Fibroblast of skin of scalp (primary cell): ENCODE measurements at regions not wholly inside any gene's neighbourhood (a gene's known extent, or its start where the extent isn't known, plus 50 kb on each side); places are given as distances from the start of the nearest gene placed in this dataset.

Source experiments
- DNase-seq: peaks from one replicate; pipeline ENCODE4 v3.0.0-alpha.2; 2013

DNA sequence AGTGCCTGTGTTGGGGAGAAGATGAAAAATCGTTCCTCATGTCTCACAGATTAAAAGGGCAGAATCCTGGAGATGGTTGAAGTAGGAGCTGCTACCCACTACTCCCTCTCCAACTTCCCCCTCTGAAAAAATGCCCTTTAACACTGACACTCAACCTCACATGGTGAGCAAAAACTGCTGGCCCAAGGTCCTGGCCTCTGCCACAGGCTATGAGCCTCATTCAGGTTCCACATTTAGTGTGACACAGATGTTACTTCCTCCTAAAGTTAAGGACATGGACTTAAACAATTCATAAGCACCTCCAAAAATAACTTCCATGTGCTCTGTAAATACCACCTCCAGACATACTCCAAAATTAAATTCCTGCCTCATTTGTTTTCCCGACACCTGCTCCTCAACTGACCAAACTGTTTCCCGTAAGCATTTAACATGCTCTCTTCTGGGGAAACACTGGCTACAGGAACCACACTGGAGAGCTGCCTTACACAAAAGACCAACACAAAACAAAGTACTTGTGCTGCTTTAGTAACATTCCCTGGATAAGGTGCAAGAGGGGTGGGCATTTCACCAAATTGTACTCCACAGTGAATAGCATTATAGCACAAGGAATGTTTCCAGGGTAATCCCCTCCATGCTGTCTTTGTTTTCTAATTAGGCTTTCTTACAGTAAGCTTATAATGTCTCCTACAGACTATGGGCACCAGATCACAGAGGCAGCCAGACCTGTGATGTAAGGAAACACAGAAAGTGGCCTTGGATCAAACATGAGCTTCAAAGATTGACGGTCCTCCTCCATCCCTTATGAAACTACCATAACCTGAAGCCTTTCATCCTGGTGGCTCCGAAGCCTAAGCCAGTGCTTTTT is 57.0 kb downstream of the PHLDA1 start:
- no peak for DNase-seq

DNA sequence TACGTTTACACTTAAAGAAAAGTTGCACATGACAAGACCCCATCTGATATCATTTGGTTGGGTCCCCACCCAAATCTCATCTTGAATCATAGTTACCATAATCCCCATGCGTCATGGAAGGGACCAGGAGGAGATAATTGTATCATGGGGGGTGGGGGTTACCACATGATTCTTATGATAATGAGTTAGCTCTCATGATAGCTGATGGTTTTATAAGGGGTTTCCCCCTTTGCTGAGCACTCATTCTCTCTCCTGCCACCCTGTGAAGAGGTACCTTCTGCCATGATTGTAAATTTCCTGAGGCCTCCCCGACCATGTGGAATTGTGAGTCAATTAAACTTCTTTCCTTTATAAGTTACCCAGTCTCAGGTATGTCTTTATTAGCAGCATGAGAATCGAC is 60.3 kb downstream of the PHLDA1 start:
- DNase-seq = no peak

GRCh38 chr12:75970310-75970709 is 61.3 kb downstream of the PHLDA1 start:
- no peak for DNase-seq

DNA sequence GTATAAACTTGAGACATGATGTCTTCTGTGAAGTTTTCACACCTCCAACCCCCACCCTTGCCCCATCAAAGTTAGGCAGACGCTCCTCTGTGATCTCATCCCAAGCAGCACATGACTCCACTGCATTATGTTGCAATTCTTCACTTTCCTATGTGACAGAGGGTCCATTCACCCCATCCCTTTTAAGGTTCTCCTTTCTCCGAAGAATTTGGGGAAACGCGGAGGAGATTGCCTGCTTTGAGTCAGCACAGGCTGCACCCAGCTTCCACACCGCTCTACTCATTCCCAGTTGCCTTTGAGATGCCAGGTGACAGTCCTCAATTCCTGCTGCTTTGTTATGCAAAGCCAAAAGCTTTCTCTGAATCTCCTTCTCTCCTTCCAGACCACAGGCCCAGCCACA is 61.8 kb downstream of the PHLDA1 start:
- no peak for DNase-seq

- DNase-seq = no peak
Measured at GRCh38 chr12:75965661-75966060, 65.9 kb downstream of the PHLDA1 start.

GRCh38 chr12:75964150-75964549 is 67.4 kb downstream of the PHLDA1 start:
- no peak for DNase-seq

GRCh38 chr12:75961878-75962277 is 69.7 kb downstream of the PHLDA1 start:
- DNase-seq = no peak

DNA sequence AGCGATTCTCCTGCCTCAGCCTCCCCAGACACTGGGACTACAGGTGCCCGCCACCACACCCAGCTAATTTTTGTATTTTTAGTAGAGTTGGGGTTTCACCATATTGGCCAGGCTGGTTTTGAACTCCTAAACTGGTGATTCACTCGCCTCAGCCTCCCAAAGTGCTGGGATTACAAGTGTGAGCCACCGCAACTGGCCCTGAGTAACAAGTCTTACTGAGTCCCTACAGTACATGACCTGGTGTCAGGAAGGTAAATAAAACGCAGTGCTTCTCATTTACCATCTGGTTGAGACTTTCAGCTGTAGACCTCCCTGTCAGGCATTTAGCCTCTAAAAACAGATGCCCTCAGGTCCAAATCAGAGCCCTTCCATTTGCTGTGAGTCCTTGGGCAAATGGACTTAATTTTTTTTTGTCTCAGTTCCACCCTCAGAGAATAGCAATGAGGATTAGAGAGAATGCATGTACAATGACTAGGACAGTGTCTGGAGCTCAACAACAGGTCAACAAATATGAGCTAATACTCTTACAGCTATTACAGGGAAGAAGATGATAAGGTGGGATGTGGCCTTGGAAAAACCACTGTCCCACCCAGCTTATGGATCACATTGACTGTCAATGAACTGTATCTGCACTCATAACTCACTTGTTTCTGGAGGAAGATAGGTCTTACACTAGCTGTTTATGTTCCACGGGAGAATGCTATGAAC is 70.5 kb downstream of the PHLDA1 start:
- DNase-seq = no peak

DNA sequence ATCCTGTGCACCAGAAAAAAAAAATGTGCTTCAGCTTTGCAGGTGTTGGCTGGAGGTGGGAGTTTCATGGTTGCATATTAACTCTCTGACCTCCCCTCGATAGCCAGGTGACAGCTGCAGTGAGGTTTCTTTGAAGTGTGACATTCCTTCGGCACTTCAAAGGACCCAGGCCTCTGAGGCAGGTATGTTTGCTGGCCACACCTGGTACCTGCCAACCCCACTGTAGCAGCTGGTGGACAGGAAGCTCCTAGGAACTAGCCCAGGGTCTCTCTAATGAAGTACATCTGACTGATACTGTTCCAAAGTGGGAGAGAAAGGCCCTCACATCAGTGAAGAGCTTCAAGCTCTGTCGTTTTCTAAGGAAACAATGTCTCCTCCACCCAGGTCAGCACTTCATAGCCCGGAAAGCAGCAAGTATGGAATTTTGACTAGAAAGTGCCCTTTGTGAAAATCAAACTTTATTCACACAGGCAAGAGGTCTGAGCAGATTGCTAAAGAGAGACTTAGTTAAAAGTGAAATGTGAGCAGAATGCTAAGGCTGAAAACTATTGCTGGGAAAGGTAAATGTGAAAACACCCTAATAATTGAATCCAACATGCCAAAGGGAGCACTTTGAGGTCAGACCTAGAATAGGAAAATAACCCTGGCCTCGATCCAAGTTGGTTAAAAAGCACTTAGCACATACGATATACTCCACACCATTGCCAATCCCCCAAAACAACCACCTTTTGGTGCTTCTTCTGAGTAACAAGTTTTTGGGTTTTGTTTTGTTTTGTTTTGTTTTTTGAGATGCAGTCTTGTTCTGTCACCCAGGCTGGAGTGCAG is 71.3 kb downstream of the PHLDA1 start:
- no peak for DNase-seq

GRCh38 chr12:75959506-75959905 is 72.1 kb downstream of the PHLDA1 start:
- no peak for DNase-seq

DNA sequence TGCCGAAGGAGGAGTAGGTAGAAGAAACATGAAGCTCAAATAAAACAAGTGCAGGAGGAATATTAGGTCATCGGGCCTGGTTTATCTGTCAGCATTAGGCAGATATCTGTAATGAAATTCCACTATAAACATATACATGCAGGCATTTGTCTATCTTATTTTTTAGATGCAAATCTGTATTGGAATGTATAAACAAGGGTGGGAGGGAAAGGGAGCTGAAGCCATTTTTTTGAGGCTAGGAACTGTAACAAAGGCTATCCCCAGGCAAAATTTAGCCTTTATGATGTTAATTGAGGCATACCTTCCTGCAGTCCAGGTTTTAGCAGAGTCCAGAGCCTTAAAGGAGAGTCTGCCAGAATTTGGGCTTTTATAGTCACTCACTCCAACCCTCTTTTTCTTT is 72.5 kb downstream of the PHLDA1 start:
- DNase-seq = no peak

DNA sequence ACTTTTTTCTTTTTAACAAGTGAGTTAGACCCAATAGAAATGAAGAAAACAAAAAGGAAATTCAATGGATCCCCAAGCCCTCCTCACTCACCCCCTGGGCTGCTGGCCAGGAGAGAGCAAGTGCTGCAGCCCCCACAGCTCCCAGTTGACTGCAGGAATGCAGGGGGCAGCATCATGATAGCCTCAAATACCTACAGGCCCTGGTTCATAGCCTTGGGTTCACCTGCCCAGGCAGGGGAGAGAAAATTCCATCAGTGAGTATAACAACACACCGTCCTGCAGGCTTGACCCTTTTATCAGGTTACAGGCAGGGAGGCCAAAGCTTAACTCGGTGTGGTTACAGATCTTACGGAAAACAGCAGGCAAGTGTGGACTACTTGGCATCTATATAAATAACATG is 76.3 kb downstream of the PHLDA1 start:
- DNase-seq = no peak

- no peak for DNase-seq
Measured at GRCh38 chr12:75954749-75955148, 76.8 kb downstream of the PHLDA1 start.

DNA sequence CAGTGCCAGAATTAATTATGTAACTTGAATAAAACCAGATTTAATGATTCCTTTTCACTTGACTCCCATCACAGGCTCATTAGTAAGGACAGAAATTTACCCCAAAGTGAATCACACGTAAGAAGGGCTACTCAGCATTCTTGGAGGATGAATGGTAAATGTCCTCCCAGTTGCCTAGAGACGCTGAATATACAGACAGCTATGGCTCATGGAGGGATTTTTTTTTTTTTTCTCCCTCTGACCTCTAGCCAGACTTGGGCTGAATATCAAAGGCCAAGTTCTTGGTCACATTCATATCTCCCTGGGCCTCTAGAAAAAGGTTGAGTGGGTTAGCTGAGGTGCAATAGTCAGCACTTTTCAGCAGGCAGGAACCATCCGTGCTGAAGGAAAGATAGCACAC is 77.5 kb downstream of the PHLDA1 start:
- peak; percentile 94 for DNase-seq

DNA sequence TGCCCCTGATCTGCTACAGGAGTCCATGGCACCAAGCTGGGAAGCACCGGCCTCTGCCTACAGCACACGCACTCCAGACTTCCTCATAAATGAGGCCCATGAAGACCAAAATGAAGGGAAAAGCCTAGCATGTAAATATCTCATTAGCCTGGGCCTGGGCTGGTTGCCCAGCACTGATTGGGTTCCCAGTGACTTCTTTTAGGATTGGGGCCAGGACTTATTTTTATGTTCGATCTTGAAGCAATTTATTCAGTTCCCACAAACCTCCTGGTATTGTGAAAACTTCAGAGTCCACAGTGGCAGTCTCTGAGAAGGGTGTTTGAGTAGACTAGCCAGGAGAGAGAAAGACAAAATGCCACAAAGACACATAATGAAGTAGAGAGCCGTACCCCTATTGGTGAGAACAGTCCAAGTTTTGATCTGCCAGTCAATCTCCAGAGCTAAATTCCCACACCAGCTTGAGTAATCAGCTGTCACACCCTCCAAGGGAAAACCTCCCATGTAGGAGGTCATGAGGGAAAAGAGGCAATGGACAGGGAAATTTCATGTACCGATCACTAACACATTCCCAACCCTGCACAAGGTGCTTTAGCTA is 78.2 kb downstream of the PHLDA1 start:
- peak; percentile 63 for DNase-seq

- no peak for DNase-seq
Measured at GRCh38 chr12:75951399-75952278, 79.9 kb downstream of the PHLDA1 start.

- DNase-seq = no peak
Measured at GRCh38 chr12:75947156-75947723, 84.3 kb downstream of the PHLDA1 start.

DNA sequence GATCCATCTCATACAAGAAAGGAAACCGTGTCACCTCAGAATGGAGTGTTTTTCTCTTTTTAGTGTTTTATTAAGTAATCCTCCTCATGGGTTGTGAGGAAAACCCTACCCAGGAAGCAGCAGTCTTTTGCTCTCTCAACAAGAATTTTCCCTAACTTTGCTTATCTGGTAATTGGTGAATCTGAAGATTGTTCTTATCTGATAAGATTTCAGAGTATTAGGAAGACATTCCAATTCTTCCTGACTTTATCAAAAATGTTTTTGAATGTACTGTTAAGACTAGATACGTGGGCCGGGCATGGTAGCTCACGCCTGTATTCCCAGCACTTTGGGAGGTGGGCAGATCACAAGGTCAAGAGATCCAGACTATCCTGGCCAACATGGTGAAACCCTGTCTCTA is 86.0 kb downstream of the PHLDA1 start:
- no peak for DNase-seq

DNA sequence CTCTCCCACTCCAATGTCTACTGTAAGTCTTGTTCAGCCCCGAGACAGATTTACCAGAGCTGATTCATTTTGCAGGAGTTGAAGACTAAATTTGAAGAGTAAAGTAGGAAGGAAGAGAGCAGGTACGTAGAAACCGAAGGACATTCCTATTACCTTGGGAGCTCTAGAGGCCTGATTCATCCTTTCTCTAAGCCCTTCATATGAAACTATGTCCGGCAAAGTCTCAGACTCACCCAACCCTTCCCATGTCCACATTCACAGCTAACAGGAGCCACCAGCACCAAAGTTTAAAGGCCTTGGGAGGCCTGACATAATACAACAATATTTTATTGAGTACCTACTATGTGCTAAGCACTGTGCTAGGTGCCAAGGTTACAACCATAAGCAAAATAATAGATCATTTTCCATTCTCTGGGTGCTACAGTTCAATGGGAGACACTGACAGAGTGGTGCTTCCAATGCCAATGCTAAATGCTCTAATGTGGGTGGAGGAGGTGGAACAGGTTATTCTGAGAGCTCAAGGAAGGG is 86.6 kb downstream of the PHLDA1 start:
- DNase-seq = no peak

DNA sequence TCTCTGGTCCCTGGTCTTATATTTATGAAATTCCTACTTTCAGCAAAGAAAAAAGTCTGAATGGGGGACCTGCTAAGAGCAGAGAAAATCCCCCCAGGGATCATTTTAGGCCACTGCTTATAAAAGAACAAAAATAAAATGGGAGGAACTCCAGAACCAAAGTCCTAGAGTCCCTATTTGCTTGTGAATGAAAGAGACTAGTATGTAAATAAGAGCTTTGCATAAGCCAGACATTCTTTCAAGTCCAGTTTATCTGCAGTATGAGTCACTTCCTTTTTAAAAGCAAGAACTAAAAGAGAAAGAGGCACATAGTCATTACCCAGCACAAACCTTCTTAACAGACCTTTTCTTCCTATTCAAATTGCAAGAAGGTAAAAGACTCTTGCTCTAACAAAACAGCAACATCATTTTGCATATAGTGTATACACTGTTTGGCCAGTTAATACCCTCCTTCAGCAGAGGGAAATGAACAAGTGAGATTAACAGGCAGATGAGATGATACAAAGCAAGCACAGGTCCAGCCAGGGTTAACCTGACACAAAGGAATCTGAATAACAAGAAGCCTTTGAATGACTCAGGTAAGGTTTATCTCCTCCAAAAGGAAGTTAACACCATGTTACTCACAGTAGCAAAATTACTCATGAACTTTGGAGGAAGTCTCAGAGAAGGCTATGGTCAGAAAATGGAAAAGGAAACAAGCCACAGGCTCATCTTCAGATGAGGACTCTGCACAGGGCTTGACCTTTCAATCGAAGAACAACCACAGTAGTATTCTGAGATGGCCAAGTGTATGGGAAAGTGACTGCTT is 87.3 kb downstream of the PHLDA1 start:
- peak; percentile 83 for DNase-seq
